ENCODE measurements at regions not wholly inside any gene's neighbourhood (a gene's known extent, or its start where the extent isn't known, plus 50 kb on each side); places are given as distances from the start of the nearest gene placed in this dataset.

GRCh38 chr4:19987746-19988145 lies 264.0 kb upstream of the SLIT2 start:
- no peaks in the 10 kb centered on the region for H3K27me3 ChIP-seq (replicated peaks; ENCODE audit: control insufficient read depth, insufficient read depth, low read length)
- no peaks in the 10 kb centered on the region for H3K9me3 Mint-ChIP-seq (ENCODE audit: unreplicated experiment)
- ChIA-PET CTCF (no interaction called here), POLR2A (no interaction called here)
- intact Hi-C loops (cut with micrococcal nuclease; ENCODE audit: unreplicated experiment), result no loop called here
- no peaks in the 10 kb centered on the region for H3K4me1 ChIP-seq
- H3K9me3 ChIP-seq, result no peaks in the 10 kb centered on the region
- no TSS peak for BruUV-seq (replicated peaks)
- H3K36me3 Mint-ChIP-seq (ENCODE audit: insufficient read depth, unreplicated experiment), result no peaks in the 10 kb centered on the region
- H3K27ac Mint-ChIP-seq (ENCODE audit: unreplicated experiment), result no peak overlapping the region
- DNase-seq, result no peak
- TF ChIP-seq, protein P1, sequence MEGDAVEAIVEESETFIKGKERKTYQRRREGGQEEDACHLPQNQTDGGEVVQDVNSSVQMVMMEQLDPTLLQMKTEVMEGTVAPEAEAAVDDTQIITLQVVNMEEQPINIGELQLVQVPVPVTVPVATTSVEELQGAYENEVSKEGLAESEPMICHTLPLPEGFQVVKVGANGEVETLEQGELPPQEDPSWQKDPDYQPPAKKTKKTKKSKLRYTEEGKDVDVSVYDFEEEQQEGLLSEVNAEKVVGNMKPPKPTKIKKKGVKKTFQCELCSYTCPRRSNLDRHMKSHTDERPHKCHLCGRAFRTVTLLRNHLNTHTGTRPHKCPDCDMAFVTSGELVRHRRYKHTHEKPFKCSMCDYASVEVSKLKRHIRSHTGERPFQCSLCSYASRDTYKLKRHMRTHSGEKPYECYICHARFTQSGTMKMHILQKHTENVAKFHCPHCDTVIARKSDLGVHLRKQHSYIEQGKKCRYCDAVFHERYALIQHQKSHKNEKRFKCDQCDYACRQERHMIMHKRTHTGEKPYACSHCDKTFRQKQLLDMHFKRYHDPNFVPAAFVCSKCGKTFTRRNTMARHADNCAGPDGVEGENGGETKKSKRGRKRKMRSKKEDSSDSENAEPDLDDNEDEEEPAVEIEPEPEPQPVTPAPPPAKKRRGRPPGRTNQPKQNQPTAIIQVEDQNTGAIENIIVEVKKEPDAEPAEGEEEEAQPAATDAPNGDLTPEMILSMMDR (IDR thresholded peaks at IDR 0.05; ENCODE audit: insufficient read depth in 1 of 2, low read depth in 1 of 2, low read length in 1 of 2, severe bottlenecking in 1 of 2, unreplicated experiment in 1 of 2), result no peak
- H3K4me3 ChIP-seq (ENCODE audit: low read depth, low read length), result no peak overlapping the region
- H3K27me3 Mint-ChIP-seq (ENCODE audit: insufficient read depth, unreplicated experiment), result peaks cover 7% of the 10 kb centered on the region
- no peaks in the 10 kb centered on the region for H3K4me1 Mint-ChIP-seq (ENCODE audit: low read depth, unreplicated experiment)
- H3K4me3 Mint-ChIP-seq (ENCODE audit: unreplicated experiment), result no peak overlapping the region
- H3K36me3 ChIP-seq (ENCODE audit: control insufficient read depth, insufficient read depth, low read length), result no peaks in the 10 kb centered on the region

DNA sequence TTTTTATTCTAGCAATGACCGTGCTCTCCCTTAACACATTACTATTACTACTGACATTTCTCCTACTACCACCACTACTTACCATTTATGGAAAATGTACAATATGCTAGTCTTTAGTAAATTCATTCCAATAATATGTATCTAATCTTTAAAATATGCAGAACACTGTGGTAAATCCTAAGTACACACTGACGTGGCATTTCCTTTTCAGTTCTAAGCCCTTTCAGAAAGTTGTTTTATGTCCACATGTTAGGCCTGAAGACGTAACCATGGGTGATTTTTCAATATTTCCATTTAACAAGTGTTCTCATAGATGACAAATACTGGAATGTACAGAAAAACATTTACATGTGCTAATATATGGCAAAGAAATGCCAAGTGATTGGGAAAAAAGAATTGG lies 268.6 kb upstream of the SLIT2 start:
- no peaks in the 10 kb centered on the region for H3K36me3 ChIP-seq (ENCODE audit: control insufficient read depth, insufficient read depth, low read length)
- no peaks in the 10 kb centered on the region for H3K27me3 ChIP-seq (replicated peaks; ENCODE audit: control insufficient read depth, insufficient read depth, low read length)
- no peaks in the 10 kb centered on the region for H3K36me3 Mint-ChIP-seq (ENCODE audit: insufficient read depth, unreplicated experiment)
- no peaks in the 10 kb centered on the region for H3K9me3 ChIP-seq
- H3K4me1 ChIP-seq, result no peaks in the 10 kb centered on the region
- no peaks in the 10 kb centered on the region for H3K9me3 Mint-ChIP-seq (ENCODE audit: unreplicated experiment)
- BruUV-seq (replicated peaks), result no TSS peak
- H3K4me3 Mint-ChIP-seq (ENCODE audit: unreplicated experiment), result no peak overlapping the region
- H3K27me3 Mint-ChIP-seq (ENCODE audit: insufficient read depth, unreplicated experiment), result peaks cover 3% of the 10 kb centered on the region
- intact Hi-C loops (cut with micrococcal nuclease; ENCODE audit: unreplicated experiment), result no loop called here
- ChIA-PET POLR2A (no interaction called here), CTCF (no interaction called here)
- H3K4me1 Mint-ChIP-seq (ENCODE audit: low read depth, unreplicated experiment), result no peaks in the 10 kb centered on the region
- no peak overlapping the region for H3K4me3 ChIP-seq (ENCODE audit: low read depth, low read length)
- H3K27ac Mint-ChIP-seq (ENCODE audit: unreplicated experiment), result no peak overlapping the region
- TF ChIP-seq, protein P1 (IDR thresholded peaks at IDR 0.05; ENCODE audit: insufficient read depth in 1 of 2, low read depth in 1 of 2, low read length in 1 of 2, severe bottlenecking in 1 of 2, unreplicated experiment in 1 of 2), result no peak
- DNase-seq, result no peak

DNA sequence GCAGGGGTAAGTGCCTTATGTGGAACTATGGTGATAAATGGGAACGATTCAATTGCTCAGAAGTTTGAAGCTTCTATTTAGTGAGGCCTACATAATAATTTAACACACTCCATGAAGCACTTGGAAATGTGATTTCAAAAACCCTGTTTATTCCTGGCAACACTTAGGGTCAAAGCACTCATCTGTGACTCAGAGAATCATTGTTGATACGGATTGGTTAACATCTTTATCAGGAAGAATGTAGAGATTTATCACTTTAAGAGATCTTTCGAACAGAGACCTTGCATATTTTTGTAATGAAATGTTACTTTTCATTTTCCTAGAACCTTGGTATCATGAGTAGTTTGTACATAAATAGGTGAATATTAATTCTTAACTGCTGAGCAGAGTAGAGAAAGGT lies 269.1 kb upstream of the SLIT2 start:
- Histone ChIP-seq H3K9me3 (no peaks in the 10 kb centered on the region), H3K36me3 (ENCODE audit: control insufficient read depth, insufficient read depth, low read length) (no peaks in the 10 kb centered on the region), H3K4me3 (ENCODE audit: low read depth, low read length) (no peak overlapping the region), H3K4me1 (no peaks in the 10 kb centered on the region), H3K27me3 (replicated peaks; ENCODE audit: control insufficient read depth, insufficient read depth, low read length) (no peaks in the 10 kb centered on the region)
- no peaks in the 10 kb centered on the region for H3K4me1 Mint-ChIP-seq (ENCODE audit: low read depth, unreplicated experiment)
- DNase-seq, result no peak
- intact Hi-C loops (cut with micrococcal nuclease; ENCODE audit: unreplicated experiment), result no loop called here
- no peaks in the 10 kb centered on the region for H3K9me3 Mint-ChIP-seq (ENCODE audit: unreplicated experiment)
- ChIA-PET POLR2A (no interaction called here), CTCF (no interaction called here)
- no peak overlapping the region for H3K4me3 Mint-ChIP-seq (ENCODE audit: unreplicated experiment)
- H3K27me3 Mint-ChIP-seq (ENCODE audit: insufficient read depth, unreplicated experiment), result no peaks in the 10 kb centered on the region
- BruUV-seq (replicated peaks), result no TSS peak
- H3K36me3 Mint-ChIP-seq (ENCODE audit: insufficient read depth, unreplicated experiment), result no peaks in the 10 kb centered on the region
- no peak overlapping the region for H3K27ac Mint-ChIP-seq (ENCODE audit: unreplicated experiment)
- TF ChIP-seq, protein P1 (IDR thresholded peaks at IDR 0.05; ENCODE audit: insufficient read depth in 1 of 2, low read depth in 1 of 2, low read length in 1 of 2, severe bottlenecking in 1 of 2, unreplicated experiment in 1 of 2), result no peak

Measured in Caco-2 (cell line).